HG03565 (cell line): ENCODE measurements at regions not wholly inside any gene's neighbourhood (a gene's known extent, or its start where the extent isn't known, plus 50 kb on each side); places are given as distances from the start of the nearest gene placed in this dataset.

Experiments
- ATAC-seq: cut with Tn5 transposase; IDR thresholded peaks from one replicate; pipeline ENCODE4 v1.9.1; 2021; ENCODE audit warnings: mild to moderate bottlenecking, moderate library complexity; ENCODE audit not compliant: unreplicated experiment

- ATAC-seq, result no peak
These were observed 151.0 kb downstream of the COX7C start for GRCh38 chr5:86768699-86769202.

- ATAC-seq, result no peak
These were observed 162.3 kb downstream of the COX7C start for GRCh38 chr5:86780018-86780417.

GRCh38 chr5:86786955-86787354 lies 169.2 kb downstream of the COX7C start:
- no peak for ATAC-seq

GRCh38 chr5:86795659-86796058 lies 177.9 kb downstream of the COX7C start:
- ATAC-seq, result no peak

GRCh38 chr5:86797677-86798076 lies 179.9 kb downstream of the COX7C start:
- no peak for ATAC-seq

GRCh38 chr5:86806206-86806605 lies 188.5 kb downstream of the COX7C start:
- ATAC-seq, result no peak

- no peak for ATAC-seq
These were observed 189.6 kb downstream of the COX7C start for GRCh38 chr5:86807046-86808031.

GRCh38 chr5:86814315-86814714 lies 196.6 kb downstream of the COX7C start:
- ATAC-seq, result no peak

- ATAC-seq, result no peak
These were observed 197.2 kb downstream of the COX7C start for GRCh38 chr5:86814907-86815306.

GRCh38 chr5:86824637-86825036 lies 206.9 kb downstream of the COX7C start:
- no peak for ATAC-seq

GRCh38 chr5:86831128-86831527 lies 213.4 kb downstream of the COX7C start:
- ATAC-seq, result no peak

- no peak for ATAC-seq
These were observed 216.1 kb downstream of the COX7C start for GRCh38 chr5:86833868-86834267.

- ATAC-seq, result no peak
These were observed 219.9 kb downstream of the COX7C start for GRCh38 chr5:86837610-86838009.

GRCh38 chr5:86838083-86838482 lies 220.3 kb downstream of the COX7C start:
- ATAC-seq, result no peak

GRCh38 chr5:86841000-86841644 lies 223.4 kb downstream of the COX7C start:
- ATAC-seq, result no peak

- ATAC-seq, result no peak
These were observed 240.7 kb downstream of the COX7C start for GRCh38 chr5:86858442-86858841.

- no peak for ATAC-seq
These were observed 243.8 kb downstream of the COX7C start for GRCh38 chr5:86861512-86861911.

GRCh38 chr5:86862093-86862492 lies 244.4 kb downstream of the COX7C start:
- no peak for ATAC-seq

- no peak for ATAC-seq
These were observed 246.3 kb downstream of the COX7C start for GRCh38 chr5:86864051-86864450.

- ATAC-seq, result no peak
These were observed 247.6 kb downstream of the COX7C start for GRCh38 chr5:86865256-86865785.

- no peak for ATAC-seq
These were observed 248.3 kb downstream of the COX7C start for GRCh38 chr5:86866036-86866435.

- ATAC-seq, result peak; percentile 49
These were observed 251.5 kb downstream of the COX7C start for GRCh38 chr5:86869268-86869667.
